ENCODE measurements at regions not wholly inside any gene's neighbourhood (a gene's known extent, or its start where the extent isn't known, plus 50 kb on each side); places are given as distances from the start of the nearest gene placed in this dataset.

DNA sequence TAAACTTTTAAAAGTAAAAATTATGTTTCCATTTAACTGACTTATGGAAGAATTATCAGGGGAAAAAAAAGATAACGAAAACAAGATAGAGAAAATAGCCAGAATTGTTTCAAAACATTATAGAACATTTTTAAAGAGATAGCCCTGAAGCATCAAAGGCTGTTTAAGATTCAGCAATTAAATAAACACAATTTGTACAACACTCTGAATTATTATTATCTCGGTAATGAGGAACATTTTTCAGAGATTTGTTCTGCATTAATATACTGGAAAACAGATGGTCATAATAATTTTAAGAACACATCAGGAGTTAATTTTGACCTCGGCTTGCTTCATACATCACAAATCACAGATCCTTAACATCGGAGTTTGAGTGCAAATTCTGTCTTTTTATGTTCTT is 643.8 kb downstream of the SORCS1 start:
- no peak overlapping the region for H3K4me3 ChIP-seq (replicated peaks; ENCODE audit: low read depth, low read length)
- no peak for TF ChIP-seq CTCF (IDR thresholded peaks at IDR 0.05; ENCODE audit: low read depth, low read length, missing control alignments)
- DNase-seq (ENCODE audit: extremely low read depth, low read depth): no peak

GRCh38 chr10:106519376-106520030 is 645.0 kb downstream of the SORCS1 start:
- no peak for DNase-seq (ENCODE audit: extremely low read depth, low read depth)
- H3K4me3 ChIP-seq (replicated peaks; ENCODE audit: low read depth, low read length): no peak overlapping the region
- TF ChIP-seq CTCF (IDR thresholded peaks at IDR 0.05; ENCODE audit: low read depth, low read length, missing control alignments): no peak

DNA sequence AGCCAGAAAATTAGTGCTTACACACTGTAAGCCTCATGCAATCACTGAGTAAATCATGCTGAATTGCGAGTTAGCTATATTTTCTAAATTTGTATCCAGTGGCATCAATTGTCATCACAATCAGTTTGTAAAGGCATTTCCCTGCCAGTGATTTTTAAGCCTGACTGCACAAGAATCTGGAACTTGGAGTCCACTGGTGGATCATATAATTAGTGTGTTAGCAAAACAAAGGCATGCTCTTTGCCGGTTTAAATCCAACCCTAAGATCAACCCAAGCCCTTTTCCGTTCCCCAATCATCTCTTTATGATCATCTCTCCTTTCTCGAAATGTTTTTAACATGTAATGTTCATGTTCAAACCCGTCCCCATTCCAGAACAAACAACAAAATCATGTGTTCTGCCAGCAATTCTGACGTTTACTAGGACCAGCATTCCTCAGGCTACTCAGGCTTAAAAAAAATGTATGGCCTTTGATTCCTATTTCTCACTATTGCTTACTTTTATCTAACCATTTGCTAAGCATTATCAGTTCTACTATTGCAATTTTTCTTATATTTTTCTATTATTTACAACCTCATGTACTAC is 649.2 kb downstream of the SORCS1 start:
- no peak for DNase-seq (ENCODE audit: extremely low read depth, low read depth)
- no peak overlapping the region for H3K4me3 ChIP-seq (replicated peaks; ENCODE audit: low read depth, low read length)
- TF ChIP-seq CTCF (IDR thresholded peaks at IDR 0.05; ENCODE audit: low read depth, low read length, missing control alignments): no peak

- no peak for TF ChIP-seq CTCF (IDR thresholded peaks at IDR 0.05; ENCODE audit: low read depth, low read length, missing control alignments)
- no peak overlapping the region for H3K4me3 ChIP-seq (replicated peaks; ENCODE audit: low read depth, low read length)
- DNase-seq (ENCODE audit: extremely low read depth, low read depth): no peak
These were observed 651.1 kb downstream of the SORCS1 start for GRCh38 chr10:106513352-106513771.

DNA sequence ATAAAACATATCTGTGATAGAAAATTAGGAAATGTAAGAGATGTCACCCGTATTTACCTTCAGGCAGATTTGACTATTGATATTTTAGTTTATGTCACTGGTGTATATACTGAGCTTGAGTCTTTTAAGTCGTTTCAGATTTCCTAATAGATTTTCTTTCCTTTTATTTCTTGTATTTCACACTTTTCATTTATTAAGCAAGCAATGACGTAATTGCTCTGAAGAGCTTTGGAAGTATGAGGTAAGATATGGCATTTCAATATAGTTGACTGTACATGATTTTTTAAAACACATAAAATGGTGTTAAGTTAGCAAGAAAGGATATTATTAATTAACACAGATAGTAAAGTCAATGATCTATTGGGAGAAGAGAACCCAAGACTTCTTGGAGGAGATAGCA is 652.6 kb downstream of the SORCS1 start:
- H3K4me3 ChIP-seq (replicated peaks; ENCODE audit: low read depth, low read length): no peak overlapping the region
- DNase-seq (ENCODE audit: extremely low read depth, low read depth): no peak

GRCh38 chr10:106508950-106509349 is 655.6 kb downstream of the SORCS1 start:
- DNase-seq (ENCODE audit: extremely low read depth, low read depth): no peak
- TF ChIP-seq CTCF (IDR thresholded peaks at IDR 0.05; ENCODE audit: low read depth, low read length, missing control alignments): no peak
- H3K4me3 ChIP-seq (replicated peaks; ENCODE audit: low read depth, low read length): no peak overlapping the region

More for the DNA sequence above, 652.6 kb downstream of the SORCS1 start:
- TF ChIP-seq CTCF (IDR thresholded peaks at IDR 0.05; ENCODE audit: low read depth, low read length, missing control alignments): no peak

Data from HFF-Myc (cell line).